ENCODE measurements at regions not wholly inside any gene's neighbourhood (a gene's known extent, or its start where the extent isn't known, plus 50 kb on each side); places are given as distances from the start of the nearest gene placed in this dataset.
"Not testable (repeated sequence)": the region's sequence is repeated elsewhere in the genome, so short reads cannot be mapped to it uniquely, and the experiment has no call there.

DNA sequence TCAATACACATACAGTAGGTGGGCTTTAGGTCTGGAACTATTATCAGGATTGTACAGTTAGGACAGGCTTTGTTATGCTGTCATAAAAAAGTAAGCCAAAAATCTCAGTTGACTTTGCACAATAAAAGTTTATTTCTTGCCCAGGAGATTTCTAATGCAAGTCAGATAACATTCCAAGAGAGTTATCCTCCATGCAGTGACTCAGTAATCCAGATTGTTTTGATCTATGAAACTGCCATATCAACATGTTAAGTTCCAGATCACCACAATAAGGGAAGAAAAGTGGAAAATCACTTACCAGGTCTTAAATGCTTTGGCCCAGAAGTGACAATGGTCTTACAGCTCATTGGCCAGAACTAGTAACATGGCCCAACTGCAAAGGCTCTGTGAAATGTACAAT lies 636.2 kb upstream of the KLF12 start:
- no peak for DNase-seq

GRCh38 chr13:74769333-74769732 lies 635.1 kb upstream of the KLF12 start:
- no peak for DNase-seq

DNA sequence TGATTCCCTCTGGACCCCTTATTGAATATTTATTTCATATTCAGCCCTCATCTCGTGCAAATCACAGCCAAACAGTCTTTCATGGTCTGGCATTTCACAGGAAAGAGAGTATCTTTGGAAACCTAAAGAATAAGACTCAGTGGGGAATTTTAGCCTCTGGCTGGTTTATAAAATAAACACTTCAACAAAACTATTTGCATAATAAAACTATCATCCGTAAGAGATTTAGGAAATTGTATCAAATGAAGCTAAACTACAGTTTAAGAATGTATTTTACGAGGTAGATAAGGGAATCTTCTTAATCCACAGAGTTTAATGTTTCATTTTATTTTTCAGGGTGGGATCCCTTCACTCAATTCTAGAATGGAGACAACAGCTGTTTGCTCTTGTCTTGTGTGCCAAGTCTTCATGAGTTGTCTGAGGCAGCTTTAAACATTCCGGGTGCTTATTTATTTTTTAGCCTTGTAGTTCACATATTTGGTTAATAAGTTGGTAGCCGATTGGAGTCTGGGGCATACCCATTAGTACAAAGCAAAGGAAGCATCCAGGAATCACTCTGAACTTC lies 634.4 kb upstream of the KLF12 start:
- DNase-seq, result no peak

DNA sequence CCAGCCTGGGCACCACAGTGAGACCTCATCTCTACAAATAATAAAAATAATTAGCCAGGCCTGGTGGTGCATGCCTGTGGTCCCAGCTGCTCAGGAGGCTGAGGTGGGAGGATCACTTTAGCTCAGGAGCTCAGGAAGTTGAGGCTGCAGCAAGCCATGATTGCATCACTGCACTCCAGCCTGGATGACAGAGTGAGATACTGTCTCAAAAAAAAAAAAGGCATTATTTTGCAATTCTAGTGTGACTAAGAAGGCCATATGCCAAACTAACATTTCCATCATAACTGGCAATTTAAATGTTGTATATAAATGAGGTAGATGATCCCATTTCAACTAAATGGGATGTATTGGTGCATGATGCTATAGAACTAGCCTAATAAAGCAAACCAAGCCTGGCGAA lies 632.8 kb upstream of the KLF12 start:
- no peak for DNase-seq

- DNase-seq, result no peak
These were observed 631.8 kb upstream of the KLF12 start for GRCh38 chr13:74765955-74766354.

GRCh38 chr13:74761801-74762757 lies 627.9 kb upstream of the KLF12 start:
- no peak for DNase-seq

GRCh38 chr13:74758188-74758587 lies 624.0 kb upstream of the KLF12 start:
- DNase-seq, result no peak

GRCh38 chr13:74755065-74755464 lies 620.9 kb upstream of the KLF12 start:
- DNase-seq, result no peak

- no peak for DNase-seq
These were observed 617.5 kb upstream of the KLF12 start for GRCh38 chr13:74751739-74752138.

DNA sequence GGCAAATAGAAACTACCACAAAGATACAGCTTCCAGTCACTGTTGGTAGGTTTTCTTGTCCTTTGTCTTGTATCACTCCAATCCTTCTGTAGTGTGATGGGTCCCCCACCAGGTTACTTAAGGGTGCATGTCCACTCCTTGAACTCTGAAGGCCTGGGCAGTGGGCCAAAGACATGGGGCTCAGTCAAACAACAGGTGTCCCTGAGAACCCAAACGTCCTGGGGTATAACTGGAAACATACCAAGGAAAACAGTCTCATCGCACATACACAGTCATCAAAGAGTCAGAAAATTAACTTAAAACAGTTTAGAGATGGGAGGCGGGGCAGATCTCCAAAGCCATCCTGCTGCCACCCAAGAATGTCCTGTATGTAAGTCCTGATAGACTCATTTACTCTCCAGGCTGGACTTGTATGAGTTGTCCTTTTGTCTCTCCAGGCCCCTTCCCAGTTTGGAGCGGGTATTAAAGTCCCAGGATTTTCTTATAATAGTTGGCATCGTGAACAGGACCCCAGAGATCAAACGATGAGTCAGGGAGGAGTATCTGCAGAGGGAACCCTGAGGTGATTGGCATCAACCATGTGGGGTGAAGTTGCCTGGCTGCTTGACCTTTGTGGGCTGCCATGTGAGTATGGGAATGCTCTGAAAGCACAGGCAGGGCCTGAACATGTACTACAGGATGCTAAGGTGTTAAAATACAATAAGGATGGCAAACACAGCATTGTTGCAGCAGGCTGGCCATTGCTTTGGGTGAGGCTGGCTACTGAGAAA lies 613.2 kb upstream of the KLF12 start:
- no peak for DNase-seq

- no peak for DNase-seq
These were observed 609.8 kb upstream of the KLF12 start for GRCh38 chr13:74743992-74744391.

DNA sequence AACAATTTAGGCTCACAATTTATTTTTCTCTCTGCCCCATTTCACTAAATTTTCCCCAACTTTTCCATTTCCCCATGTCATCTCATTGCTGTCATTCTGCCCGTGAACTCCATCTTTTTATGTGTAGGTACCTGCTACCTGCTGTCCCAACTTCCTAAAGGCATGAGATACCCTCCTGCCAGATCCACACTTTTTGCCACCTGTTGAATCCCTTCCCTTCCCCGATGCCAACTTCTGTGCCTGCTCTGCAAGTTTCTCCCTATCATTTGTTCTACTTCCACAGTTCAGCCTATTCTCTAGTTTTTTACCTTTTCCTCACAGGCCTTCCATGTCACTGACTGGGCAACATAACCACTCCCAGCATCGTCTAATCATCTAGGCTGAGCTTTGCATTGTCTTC lies 607.5 kb upstream of the KLF12 start:
- no peak for DNase-seq

GRCh38 chr13:74732736-74733385 lies 598.7 kb upstream of the KLF12 start:
- no peak for DNase-seq

DNA sequence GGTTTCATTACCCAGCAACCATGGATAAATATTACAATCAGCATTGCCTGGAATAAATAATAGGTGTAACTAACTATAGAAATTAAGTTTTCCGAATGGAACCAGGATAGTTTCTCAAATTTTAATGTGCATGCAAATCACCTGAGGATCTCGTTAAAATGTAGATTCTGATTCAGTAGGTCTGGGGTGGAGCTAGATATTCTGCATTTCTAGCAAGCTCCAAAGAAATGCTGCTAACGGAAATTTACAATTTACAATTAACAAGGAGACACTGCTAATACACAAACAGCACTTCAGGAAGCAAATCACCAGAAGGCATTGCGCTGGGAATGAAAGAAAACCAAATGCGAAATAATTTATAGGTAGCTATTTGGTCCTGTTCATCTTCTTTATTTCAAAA lies 597.5 kb upstream of the KLF12 start:
- no peak for DNase-seq

- no peak for DNase-seq
These were observed 596.5 kb upstream of the KLF12 start for GRCh38 chr13:74730556-74731331.

DNA sequence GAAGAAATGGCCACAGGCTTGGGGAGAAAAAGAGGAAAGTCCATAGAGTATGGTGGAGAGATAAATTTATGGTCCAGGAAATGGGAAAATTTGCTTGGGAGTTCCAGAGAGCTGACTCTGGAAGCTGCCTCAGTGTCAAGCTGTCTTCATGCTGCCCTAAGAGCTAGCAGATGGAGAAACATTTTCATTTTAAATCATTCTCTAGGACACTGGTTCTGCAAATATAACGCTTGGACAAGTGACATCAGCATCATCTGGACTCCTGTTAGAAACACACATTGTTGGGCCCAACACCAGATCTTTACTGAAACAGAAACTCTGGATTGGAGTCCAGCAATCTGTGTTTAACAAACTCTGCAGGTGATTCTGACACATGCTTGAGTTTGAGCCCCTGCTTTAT lies 592.0 kb upstream of the KLF12 start:
- DNase-seq, result no peak

DNA sequence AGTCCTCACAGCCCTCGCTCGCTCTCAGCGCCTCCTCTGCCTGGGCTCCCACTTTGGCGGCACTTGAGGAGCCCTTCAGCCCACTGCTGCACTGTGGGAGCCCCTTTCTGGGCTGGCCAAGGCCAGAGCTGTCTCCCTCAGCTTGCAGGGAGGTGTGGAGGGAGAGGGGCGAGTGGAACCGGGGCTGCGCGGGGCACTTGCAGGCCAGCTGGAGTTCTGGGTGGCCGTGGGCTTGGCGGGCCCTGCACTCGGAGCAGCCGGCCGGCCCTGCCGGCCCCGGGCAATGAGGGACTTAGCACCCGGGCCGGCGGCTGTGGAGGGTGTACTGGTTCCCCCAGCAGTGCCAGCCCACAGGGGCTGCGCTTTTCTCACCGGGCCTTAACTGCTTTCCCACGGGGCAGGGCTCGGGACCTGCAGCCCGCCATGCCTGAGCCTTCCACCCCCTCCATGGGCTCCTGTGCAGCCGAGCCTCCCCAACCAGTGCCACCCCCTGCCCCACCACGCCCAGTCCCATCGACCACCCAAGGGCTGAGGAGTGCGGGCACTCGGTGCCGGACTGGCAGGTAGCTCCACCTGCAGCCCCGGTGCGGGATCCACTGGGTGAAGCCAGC lies 584.1 kb upstream of the KLF12 start:
- not testable (repeated sequence) for DNase-seq

DNA sequence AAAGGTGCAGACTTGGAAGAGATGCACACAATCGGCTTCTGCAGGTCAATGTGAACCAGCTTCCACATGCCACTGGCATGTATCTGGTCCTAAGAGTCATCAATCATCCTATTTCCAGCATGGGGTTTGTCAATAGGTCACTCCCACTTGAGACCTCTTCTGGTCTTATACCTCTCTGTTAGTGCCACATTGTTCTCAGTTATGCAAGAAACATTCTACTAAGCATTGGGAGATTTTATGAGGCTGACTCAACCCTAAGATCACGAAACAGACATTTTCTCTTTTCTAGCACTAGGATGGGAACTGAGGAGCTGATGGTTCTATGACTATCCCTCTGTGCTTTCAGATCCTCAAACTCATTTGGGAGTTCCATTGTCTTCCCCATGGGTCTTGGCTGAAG lies 581.5 kb upstream of the KLF12 start:
- DNase-seq, result no peak

DNA sequence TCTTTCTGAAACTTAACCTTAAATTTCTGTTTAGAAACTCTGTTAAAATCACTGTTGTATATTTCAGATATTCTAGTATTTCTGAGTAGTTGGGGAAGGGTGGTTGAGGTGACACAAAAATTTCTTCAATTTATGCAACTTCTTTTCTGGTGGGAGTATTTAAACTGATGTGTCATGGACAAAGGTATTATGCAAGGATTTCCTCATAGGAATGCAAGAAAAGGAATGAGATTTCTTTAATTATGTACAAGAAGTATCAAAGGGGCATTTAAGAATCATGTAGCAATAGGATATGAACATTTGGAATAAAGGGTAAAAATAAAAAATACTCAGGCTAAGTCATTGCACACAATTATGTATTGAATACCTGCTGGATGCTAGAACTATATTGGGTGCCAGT lies 575.8 kb upstream of the KLF12 start:
- DNase-seq, result no peak

- no peak for DNase-seq
These were observed 575.0 kb upstream of the KLF12 start for GRCh38 chr13:74709226-74709625.

DNA sequence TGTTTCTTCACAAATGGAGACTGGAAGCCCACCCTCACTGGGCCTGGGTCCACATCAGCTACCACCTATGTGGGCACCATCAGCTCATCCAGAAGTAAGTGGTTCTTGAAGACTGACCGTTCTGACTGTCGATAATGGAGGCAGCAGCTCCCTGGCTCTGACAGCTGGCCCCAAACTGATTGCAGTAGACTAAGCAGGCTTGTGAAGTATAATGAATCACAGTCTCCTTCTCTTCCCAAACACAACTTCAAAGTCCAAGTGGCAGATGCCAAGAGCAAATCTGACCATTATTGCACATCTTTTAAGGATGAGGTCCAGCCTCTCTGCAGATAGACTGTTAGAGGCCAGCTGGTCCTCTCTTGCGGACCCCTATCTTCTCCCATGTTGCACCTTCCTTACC lies 574.4 kb upstream of the KLF12 start:
- DNase-seq, result no peak

DNA sequence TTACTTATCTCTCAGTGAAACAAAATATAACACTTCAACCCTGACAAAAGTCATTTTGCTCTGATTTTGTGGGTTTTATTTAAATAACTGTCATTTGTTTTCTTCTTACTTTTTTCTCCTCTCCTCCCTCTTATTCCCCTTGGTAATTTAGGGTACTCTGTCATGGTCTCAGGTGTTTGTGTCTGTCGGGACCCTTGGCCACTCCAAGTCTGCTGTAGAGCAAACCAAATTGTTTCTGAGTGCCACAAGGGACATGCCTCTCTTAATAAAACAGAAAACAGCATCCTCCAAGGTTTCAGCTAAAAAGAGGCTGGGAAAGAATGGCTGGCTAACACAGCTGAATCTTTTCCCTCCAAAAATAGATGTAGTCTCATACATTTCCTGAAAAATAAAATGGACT lies 573.1 kb upstream of the KLF12 start:
- no peak for DNase-seq

All from activated CD4-positive, alpha-beta T cell treated with anti-CD3 and anti-CD28 coated beads for 1 hour (primary cell).